Gastrocnemius medialis (tissue), 4 donors: ENCODE measurements at regions not wholly inside any gene's neighbourhood (a gene's known extent, or its start where the extent isn't known, plus 50 kb on each side); places are given as distances from the start of the nearest gene placed in this dataset.
"Not testable (repeated sequence)": the region's sequence is repeated elsewhere in the genome, so short reads cannot be mapped to it uniquely, and the experiment has no call there.

Experiments used
- ATAC-seq, 2 donors: fragments of 150-250 bp; one replicate each; pipeline ENCODE4 v1.9.1; 2016
- DNase-seq, 2 donors: peaks; one replicate each; pipeline ENCODE4 v3.0.0-alpha.2; 2019
- H3K27ac ChIP-seq, 4 donors: fragments of 200-600 bp; sonication (generic); 1 replicate in 1 of 4; 2 replicates in 3 of 4; pipeline ENCODE4 v1.5.1; 2016 to 2018; ENCODE audit warnings: mild to moderate bottlenecking in 2 of 4, moderate library complexity in 1 of 4
- H3K27me3 ChIP-seq, 3 donors: fragments of 200-600 bp; sonication (generic) in 2 of 3; 1 replicate in 1 of 3; 2 replicates in 2 of 3; pipeline versions ENCODE4 v1.5.1 to v1.6.0; 2016 to 2019; ENCODE audit warnings: mild to moderate bottlenecking in 1 of 3, moderate library complexity in 1 of 3
- H3K36me3 ChIP-seq, 2 donors: fragments of 200-600 bp; sonication (generic) in 1 of 2; one replicate each; pipeline ENCODE4 v1.5.1; 2017 to 2018
- H3K4me1 ChIP-seq, 2 donors: fragments of 200-600 bp; sonication (generic) in 1 of 2; one replicate each; pipeline ENCODE4 v1.5.1; 2016 to 2017; ENCODE audit warnings: mild to moderate bottlenecking in 2 of 2
- H3K4me3 ChIP-seq, 4 donors: fragments of 200-600 bp; sonication (generic) in 3 of 4; 1 replicate in 1 of 4; 2 replicates in 3 of 4; pipeline ENCODE4 v1.5.1; 2016 to 2019; ENCODE audit warnings: mild to moderate bottlenecking in 2 of 4
- H3K9me3 ChIP-seq, 3 donors: fragments of 200-600 bp; sonication (generic) in 2 of 3; 1 replicate in 1 of 3; 2 replicates in 2 of 3; pipeline ENCODE4 v1.5.1; 2016 to 2019
- CTCF ChIP-seq, 5 experiments: fragments of 450-650 bp in 3 of 5; fragments of 200-600 bp in 2 of 5; sonication (generic) in 2 of 5; IDR thresholded peaks in 4 of 5; conservative IDR thresholded peaks in 1 of 5; 1 replicate in 4 of 5; 2 replicates in 1 of 5; pipeline ENCODE4 v1.5.1; 2016 to 2019; ENCODE audit warnings: antibody characterized with exemption in 5 of 5, mild to moderate bottlenecking in 3 of 5, moderate library complexity in 3 of 5
- POLR2A ChIP-seq, 2 donors: fragments of 450-650 bp; IDR thresholded peaks; one replicate each; pipeline ENCODE4 v1.6.1; 2017; ENCODE audit warnings: antibody characterized with exemption in 2 of 2, mild to moderate bottlenecking in 2 of 2, moderate library complexity in 2 of 2
- in situ Hi-C, 4 donors: fragments of 200-750 bp; cut with MboI; loops; one replicate each; pipeline versions ENCODE4 v1.15.0 to v1.8.0; 2017; ENCODE audit warnings: low sequenced_read_pairs in 4 of 4
- intact Hi-C: fragments of 100-400 bp; cut with DNase I; formaldehyde crosslinking; loops from one replicate; pipeline ENCODE4 v1.15.1; 2023; ENCODE audit warnings: low total_unique reads

- H3K4me1 ChIP-seq: no peaks in the 10 kb centered on the region
- DNase-seq: no peak
- no peaks in the 10 kb centered on the region for H3K27me3 ChIP-seq
- no peak for TF ChIP-seq POLR2A (IDR thresholded peaks at IDR 0.05)
- no peak for TF ChIP-seq CTCF (IDR thresholded peaks at IDR 0.05 in 4 of 5, conservative IDR thresholded peaks at IDR 0.05 in 1 of 5)
- in situ Hi-C loops (no loop called here), intact Hi-C loops (no loop called here)
- no peak overlapping the region for H3K4me3 ChIP-seq
- no peak for ATAC-seq
- no peaks in the 10 kb centered on the region for H3K36me3 ChIP-seq
- H3K9me3 ChIP-seq: no peaks in the 10 kb centered on the region
- H3K27ac ChIP-seq: no peak overlapping the region
Measured at GRCh38 chr3:110946810-110947209, 124.8 kb upstream of the NECTIN3 start.

GRCh38 chr3:110949194-110949593 is 122.4 kb upstream of the NECTIN3 start:
- in situ Hi-C loops, H3K4me1 ChIP-seq, ATAC-seq, H3K27ac ChIP-seq, H3K9me3 ChIP-seq, DNase-seq, intact Hi-C loops, H3K4me3 ChIP-seq, H3K27me3 ChIP-seq, H3K36me3 ChIP-seq: not testable (repeated sequence)

GRCh38 chr3:110955301-110955880 is 116.2 kb upstream of the NECTIN3 start:
- TF ChIP-seq CTCF (IDR thresholded peaks at IDR 0.05 in 4 of 5, conservative IDR thresholded peaks at IDR 0.05 in 1 of 5) (no peak), POLR2A (IDR thresholded peaks at IDR 0.05) (no peak)
- Histone ChIP-seq H3K4me3 (no peak overlapping the region), H3K9me3 (no peaks in the 10 kb centered on the region), H3K27ac (no peak overlapping the region), H3K27me3 (no peaks in the 10 kb centered on the region), H3K36me3 (no peaks in the 10 kb centered on the region), H3K4me1 (no peaks in the 10 kb centered on the region)
- intact Hi-C loops (no loop called here), in situ Hi-C loops (no loop called here)
- ATAC-seq: no peak
- DNase-seq: no peak

- no peaks in the 10 kb centered on the region for H3K9me3 ChIP-seq
- no peaks in the 10 kb centered on the region for H3K4me1 ChIP-seq
- H3K4me3 ChIP-seq: no peak overlapping the region
- intact Hi-C loops: no loop called here
- in situ Hi-C loops: no loop called here
- no peaks in the 10 kb centered on the region for H3K36me3 ChIP-seq
- TF ChIP-seq POLR2A (IDR thresholded peaks at IDR 0.05) (no peak), CTCF (IDR thresholded peaks at IDR 0.05 in 4 of 5, conservative IDR thresholded peaks at IDR 0.05 in 1 of 5) (no peak)
- DNase-seq (no peak), ATAC-seq (no peak)
- no peak overlapping the region for H3K27ac ChIP-seq
- H3K27me3 ChIP-seq: no peaks in the 10 kb centered on the region
Measured at GRCh38 chr3:110956081-110956480, 115.5 kb upstream of the NECTIN3 start.

GRCh38 chr3:110957247-110958025 is 114.2 kb upstream of the NECTIN3 start:
- Histone ChIP-seq H3K27ac (no peak overlapping the region), H3K4me3 (no peak overlapping the region), H3K4me1 (no peaks in the 10 kb centered on the region), H3K27me3 (no peaks in the 10 kb centered on the region), H3K36me3 (no peaks in the 10 kb centered on the region), H3K9me3 (no peaks in the 10 kb centered on the region)
- intact Hi-C loops: no loop called here
- DNase-seq: no peak
- in situ Hi-C loops: no loop called here
- ATAC-seq: no peak
- TF ChIP-seq CTCF (IDR thresholded peaks at IDR 0.05 in 4 of 5, conservative IDR thresholded peaks at IDR 0.05 in 1 of 5) (no peak), POLR2A (IDR thresholded peaks at IDR 0.05) (no peak)
